Stimulated activated CD8-positive, alpha-beta memory T cell treated with anti-CD3 and anti-CD28 coated beads, Interleukin-12 subunit alpha, Interleukin-12 subunit beta, amount 100 ng/mL, for 4 hours (primary cell): ENCODE measurements at regions not wholly inside any gene's neighbourhood (a gene's known extent, or its start where the extent isn't known, plus 50 kb on each side); places are given as distances from the start of the nearest gene placed in this dataset.

Experiments used
- DNase-seq: peaks from one replicate; pipeline ENCODE4 v3.0.0-alpha.2; 2020; ENCODE audit warnings: low read depth

DNA sequence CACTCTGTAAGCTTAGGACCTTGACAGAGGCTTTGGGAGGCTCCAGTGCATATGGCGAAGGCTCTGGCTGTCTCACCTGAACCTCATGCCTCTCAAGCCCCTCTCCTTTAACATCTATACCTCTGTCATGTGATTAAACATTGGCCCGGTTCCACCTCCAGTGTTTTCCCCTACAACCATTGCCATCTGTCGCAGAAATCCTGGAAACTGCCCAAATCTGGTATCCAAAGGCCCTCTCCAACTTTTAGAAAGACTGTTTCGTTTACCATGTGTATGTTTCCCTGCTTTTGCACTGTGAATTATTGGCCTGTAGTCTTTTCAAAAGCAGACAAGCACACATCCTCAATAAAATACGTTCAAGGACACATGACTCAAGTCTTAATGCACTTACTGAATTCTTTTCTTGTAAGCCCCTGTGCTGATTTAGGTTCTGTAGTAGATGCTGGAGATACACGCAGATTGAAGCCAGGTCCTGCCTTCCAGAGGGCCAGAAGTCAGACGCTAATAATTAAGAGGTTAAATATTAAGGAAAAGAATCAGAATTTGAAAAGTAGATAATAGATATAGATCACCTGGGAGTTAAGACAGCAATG, 386.4 kb upstream of the SLC14A2 start:
- no peak for DNase-seq

DNA sequence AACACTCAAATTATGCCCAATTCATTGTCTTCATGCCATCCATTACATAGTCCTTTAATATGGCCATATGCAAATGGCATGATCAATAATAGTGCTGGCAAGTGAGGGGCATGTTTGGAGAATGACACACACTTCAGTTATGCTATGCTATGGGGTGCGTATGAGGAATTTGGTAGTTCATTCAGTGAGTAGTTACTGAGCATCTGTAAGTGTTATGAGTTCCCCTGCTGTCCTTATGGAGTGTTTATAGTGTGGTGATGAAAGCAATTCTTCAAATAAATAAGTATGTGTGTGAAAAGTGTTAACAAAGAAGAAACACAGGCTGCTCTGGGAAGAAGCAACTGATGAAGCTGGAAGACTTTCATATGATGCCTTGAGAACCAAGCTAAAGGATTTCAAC, 383.7 kb upstream of the SLC14A2 start:
- no peak for DNase-seq

GRCh38 chr18:45232061-45232460, 383.2 kb upstream of the SLC14A2 start:
- no peak for DNase-seq

DNA sequence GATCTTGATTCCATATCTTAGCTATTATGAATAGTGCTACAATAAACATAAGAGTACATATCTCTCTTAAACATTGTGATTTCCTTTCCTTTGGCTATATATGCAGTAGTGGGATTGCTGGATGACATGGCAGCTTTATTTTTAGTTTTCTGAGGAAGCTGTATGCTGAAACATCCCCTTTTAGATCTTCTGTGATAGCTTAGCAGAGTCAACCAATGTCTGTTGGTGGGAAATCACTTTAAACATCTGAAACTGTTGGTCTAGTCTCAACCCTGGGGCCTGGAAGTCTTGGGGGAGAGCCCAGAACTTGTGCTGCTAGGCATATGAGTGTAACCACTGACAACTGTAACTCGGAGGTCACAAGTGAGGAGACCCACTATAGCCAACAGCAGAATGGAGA, 378.6 kb upstream of the SLC14A2 start:
- no peak for DNase-seq

DNA sequence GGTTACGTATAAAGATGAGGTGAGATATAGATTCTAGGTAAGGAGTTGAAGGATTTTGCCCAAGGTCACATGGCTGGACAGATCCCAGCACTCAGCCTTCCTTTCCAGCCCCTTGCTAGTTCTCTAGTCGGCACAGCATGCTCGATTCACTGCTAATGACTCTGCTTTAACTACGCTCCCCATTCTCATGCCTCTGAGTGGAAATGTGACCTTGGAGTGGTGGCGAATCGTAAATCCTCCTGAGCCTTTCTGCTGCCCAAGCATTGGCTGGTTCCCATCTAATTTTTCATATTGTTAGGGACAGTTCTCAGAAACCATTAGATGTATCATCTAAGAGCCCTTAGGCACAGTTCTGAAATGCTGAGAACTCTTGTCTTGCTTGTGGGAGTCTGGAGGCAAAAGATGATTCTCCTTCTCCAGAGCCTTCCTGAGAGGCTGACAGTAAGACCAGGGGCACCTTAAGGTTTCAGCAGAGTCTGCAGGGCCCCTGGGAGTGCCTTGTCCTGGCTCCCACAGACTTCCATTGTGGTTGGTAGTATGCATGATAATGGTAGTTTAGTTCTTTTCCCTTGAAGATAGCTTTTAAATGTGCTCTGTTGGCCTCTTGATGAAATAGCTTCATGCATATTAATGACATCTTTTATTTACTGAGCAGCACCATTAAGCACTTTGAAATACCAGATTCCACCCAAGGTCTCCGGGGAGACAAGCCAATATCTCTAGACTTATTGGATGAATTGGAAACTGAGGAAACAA, 377.8 kb upstream of the SLC14A2 start:
- no peak for DNase-seq

DNA sequence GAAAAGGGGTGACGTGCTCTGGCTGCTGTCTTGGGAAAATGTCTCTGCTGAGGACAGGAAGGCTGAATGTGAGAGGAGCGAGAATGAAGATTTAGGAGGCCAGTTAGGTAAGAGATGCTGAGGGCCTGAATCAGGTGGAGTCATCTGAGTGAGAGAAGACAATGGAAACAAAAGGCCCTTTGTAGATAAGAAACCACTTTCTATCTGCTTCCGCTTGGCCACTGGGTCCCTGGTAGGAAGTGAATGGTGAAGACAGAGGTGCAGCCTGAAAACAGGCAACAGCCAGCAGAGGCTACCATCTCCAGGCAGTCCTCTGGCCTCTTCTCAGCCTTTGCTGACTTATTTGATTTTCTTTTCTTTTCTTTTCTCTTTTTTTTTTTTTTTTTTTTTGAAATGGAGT, 374.0 kb upstream of the SLC14A2 start:
- DNase-seq, result no peak

DNA sequence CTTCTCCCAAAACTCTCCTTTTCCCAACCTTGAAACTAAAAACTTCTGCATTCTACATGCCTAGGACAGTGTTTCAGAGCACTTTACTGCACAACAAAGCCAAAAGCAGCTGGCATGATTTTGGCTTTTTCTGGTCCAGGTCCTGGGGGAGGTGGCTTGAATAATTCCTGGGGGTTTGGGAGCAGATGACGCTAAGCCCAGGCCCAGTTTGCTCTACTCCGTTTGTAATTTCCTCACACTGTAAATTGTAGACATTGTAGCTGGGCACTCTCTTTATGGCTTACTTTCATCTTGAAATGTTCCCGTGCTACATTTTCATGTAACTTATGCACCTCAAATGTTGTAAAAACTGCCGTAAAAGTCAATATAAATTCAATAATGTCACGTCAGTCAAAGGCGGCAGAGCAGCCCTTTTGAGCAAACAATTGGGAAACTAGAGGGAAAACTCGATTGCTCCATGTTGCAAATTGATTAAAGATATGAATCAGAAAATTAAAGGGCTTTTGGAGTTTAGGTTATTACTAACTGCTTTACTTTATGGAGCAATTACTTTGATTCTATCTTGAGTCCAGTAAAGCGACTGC, 373.2 kb upstream of the SLC14A2 start:
- no peak for DNase-seq

DNA sequence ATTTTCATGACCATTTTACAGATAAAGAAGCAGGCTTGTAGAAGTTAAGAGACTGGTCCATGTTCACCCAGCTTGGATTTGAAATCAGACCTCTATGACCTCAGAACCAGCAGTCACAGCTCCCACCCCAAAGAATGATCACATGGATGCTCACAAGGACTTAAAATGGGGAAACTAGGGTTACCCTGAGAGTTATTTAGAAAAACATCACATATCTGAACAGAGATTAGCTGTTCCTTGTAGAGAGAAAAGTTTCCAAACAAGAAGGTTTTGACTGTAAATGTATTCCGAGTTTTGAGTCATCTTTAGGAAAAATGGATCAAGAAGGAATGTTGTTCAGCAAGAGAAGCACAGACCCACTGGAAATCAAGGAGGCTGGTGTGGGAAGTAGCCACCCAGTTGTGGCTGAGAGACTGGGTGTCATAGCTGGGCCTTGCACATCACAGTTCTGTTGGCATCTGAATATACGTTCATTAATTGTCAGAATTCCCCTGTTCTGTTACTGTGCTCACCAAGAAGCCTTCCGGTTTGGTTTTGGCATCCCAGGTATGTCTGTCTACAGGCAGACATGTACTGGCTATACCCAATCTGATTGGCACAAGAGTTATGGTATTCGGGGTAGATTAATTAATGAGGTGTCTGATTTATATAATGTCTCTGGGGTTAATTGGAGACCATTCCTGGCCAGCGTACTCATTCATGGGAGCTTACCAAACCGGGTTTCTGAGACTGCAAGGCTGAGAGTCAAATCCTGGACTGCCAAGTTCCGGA, 371.8 kb upstream of the SLC14A2 start:
- DNase-seq, result no peak

DNA sequence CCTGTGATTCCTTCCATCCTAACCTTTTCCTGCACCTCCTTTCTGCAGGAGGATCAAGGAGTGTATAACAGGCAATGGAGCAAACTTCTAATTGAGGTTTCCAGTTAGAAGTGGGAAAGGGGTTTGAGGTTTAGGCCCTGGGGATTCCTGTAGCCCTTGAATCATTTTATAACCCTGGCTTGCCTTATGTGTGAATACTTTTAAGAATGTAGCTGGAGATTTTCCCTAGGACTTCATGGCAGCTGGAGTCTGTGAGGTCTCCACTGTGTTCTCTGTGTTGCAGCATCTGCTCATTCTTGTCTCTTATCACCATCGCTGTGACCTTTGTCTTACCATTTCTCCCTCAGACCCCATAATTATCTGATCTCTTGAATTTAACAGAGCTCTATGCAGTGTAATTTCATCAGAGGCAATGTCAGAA, 370.2 kb upstream of the SLC14A2 start:
- DNase-seq, result no peak

DNA sequence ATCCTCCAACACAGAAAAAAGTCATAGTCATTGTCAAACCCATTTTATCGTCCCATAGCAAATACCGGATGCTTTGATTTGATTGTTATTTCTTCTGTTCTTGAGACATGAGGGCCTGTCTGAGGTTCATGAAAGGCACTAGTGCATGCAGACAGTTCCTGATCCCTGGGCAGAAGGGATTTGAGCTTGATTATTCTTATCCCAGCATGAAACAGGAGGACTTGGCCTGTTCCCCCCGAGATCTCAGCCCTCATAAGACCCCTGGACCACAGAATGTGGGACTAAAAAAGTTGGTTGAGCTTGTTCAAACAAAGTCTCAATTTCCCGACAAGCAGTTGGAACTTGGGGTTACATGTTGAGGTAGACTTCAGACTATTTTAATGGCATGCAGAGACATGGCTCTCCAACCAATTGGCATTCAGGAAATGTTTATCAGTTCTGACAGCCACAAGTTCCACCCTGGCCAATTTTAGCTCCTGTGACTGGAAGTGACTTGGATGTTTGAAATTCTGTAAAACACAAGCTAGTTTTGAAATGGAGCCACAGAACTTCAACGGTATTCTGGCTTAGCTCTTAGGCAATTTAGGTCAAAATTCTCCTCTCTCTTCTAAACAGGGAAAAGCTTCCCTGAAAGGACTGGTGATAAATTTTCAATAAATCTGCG, 366.9 kb upstream of the SLC14A2 start:
- no peak for DNase-seq

GRCh38 chr18:45249246-45249661, 366.0 kb upstream of the SLC14A2 start:
- DNase-seq, result no peak

GRCh38 chr18:45250479-45250878, 364.8 kb upstream of the SLC14A2 start:
- DNase-seq, result no peak

DNA sequence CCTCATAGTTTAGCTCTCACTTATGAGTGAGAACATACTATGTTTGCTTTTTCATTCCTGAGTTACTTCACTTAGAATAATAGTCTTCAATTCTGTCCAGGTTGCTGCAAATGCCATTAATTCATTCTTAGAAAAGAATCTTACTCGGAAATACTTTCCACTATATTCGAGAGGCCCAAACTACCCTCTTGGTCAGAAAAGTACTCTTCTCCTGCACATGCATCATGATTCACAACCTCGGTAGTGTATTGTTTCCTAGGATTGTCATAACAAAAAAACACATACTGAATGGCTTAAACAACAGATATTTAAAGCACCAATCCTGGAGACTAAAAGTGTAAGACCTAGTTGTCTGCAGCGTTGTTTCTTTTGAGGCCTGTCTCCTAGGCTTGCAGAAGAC, 364.0 kb upstream of the SLC14A2 start:
- DNase-seq, result no peak

GRCh38 chr18:45252474-45252873, 362.8 kb upstream of the SLC14A2 start:
- DNase-seq, result no peak

- no peak for DNase-seq
Measured at GRCh38 chr18:45253056-45253565, 362.2 kb upstream of the SLC14A2 start.

GRCh38 chr18:45253973-45254708, 361.1 kb upstream of the SLC14A2 start:
- DNase-seq, result no peak

GRCh38 chr18:45254709-45255082, 360.6 kb upstream of the SLC14A2 start:
- no peak for DNase-seq

- no peak for DNase-seq
Measured at GRCh38 chr18:45255197-45255890, 359.9 kb upstream of the SLC14A2 start.

- DNase-seq, result no peak
Measured at GRCh38 chr18:45260125-45260524, 355.2 kb upstream of the SLC14A2 start.

- no peak for DNase-seq
Measured at GRCh38 chr18:45266023-45266422, 349.3 kb upstream of the SLC14A2 start.

GRCh38 chr18:45267622-45268021, 347.7 kb upstream of the SLC14A2 start:
- no peak for DNase-seq
